AG10803 (cell line): ENCODE measurements at regions not wholly inside any gene's neighbourhood (a gene's known extent, or its start where the extent isn't known, plus 50 kb on each side); places are given as distances from the start of the nearest gene placed in this dataset.
"Not testable (repeated sequence)": the region's sequence is repeated elsewhere in the genome, so short reads cannot be mapped to it uniquely, and the experiment has no call there.

ENCODE experiments used
- DNase-seq: peaks from one replicate; pipeline ENCODE4 v3.0.0; 2010; ENCODE audit warnings: low read depth
- H3K4me3 ChIP-seq: 2 replicates; pipeline ENCODE4 v1.5.1; 2011; ENCODE audit warnings: mild to moderate bottlenecking, low read length, control low read depth
- TF ChIP-seq, protein P1 (sequence below): conservative IDR thresholded peaks from 2 replicates; pipeline ENCODE4 v1.5.1; 2011; ENCODE audit warnings: mild to moderate bottlenecking, low read length, control low read depth, inconsistent platforms

DNA sequence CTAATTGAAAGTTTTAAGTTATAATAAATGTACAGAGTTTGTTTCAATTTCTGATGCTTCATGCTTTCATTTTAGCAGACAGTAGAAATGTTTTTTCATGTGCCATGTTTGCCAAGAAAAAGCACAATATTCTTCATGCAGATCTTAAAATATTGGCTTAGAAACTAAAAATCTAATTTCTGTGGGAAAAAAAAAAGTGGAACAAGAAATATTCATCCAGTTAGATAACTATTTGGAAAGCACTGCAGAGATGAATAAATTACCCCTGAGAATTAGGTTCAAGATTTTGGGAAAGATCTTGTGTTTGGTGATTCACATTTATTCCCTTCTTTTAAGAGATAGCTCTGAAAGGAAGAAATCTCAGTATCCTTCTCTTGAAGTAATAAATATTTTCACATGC lies 912.5 kb downstream of the C4orf33 start:
- TF ChIP-seq, protein P1, sequence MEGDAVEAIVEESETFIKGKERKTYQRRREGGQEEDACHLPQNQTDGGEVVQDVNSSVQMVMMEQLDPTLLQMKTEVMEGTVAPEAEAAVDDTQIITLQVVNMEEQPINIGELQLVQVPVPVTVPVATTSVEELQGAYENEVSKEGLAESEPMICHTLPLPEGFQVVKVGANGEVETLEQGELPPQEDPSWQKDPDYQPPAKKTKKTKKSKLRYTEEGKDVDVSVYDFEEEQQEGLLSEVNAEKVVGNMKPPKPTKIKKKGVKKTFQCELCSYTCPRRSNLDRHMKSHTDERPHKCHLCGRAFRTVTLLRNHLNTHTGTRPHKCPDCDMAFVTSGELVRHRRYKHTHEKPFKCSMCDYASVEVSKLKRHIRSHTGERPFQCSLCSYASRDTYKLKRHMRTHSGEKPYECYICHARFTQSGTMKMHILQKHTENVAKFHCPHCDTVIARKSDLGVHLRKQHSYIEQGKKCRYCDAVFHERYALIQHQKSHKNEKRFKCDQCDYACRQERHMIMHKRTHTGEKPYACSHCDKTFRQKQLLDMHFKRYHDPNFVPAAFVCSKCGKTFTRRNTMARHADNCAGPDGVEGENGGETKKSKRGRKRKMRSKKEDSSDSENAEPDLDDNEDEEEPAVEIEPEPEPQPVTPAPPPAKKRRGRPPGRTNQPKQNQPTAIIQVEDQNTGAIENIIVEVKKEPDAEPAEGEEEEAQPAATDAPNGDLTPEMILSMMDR: no peak
- H3K4me3 ChIP-seq: no peak overlapping the region
- DNase-seq: no peak

DNA sequence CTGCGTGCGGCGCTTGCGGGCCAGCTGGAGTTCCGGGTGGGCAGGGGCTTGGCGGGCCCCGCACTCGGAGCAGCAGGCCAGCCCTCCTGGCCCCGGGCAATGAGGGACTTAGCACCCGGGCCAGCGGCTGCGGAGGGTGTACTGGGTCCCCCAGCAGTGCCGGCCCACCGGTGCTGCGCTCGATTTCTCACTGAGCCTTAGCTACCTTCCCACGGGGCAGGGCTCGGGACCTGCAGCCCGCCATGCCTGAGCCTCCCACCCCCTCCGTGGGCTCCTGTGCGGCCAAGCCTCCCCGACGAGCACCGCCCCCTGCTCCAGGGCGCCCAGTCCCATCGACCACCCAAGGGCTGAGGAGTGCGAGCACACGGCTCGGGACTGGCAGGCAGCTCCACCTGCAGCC lies 916.9 kb downstream of the C4orf33 start:
- H3K4me3 ChIP-seq, DNase-seq: not testable (repeated sequence)

DNA sequence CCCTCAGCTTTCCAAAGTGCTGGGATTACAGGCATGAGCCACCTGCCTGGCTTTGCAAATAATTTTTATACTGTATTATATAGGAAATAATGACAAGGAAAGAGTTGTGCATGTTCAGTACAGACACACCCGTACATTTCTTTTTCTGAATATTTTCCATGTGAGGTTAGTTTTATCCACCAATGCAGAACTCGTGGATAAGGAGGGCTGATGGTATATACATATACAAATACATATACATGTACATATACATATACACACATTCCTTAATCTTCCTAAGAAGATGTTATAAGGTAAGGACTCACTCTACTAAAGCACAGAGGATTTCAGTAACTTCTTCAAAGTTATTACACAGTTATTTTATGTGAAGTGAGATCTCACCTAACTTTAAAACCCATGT lies 925.8 kb downstream of the C4orf33 start:
- DNase-seq: no peak
- TF ChIP-seq, protein P1: no peak
- no peak overlapping the region for H3K4me3 ChIP-seq

DNA sequence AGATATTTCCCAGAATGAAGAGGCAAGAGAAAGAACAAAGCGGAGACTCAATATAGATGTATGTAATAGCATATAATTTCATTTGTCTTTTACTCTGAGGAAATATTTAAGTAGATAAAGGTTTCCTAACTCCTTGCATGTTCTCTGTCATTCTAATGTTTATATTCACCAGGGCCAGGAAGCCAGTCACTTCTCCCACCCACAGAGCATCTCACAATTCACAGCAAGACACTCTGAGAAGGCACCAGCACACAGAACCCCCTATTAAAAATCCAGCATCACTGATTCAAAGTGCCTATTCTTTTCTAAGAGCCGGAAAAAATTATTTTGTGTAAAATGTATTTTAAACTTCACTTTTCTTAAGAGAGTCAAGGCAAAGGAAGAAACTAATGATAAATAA lies 927.1 kb downstream of the C4orf33 start:
- H3K4me3 ChIP-seq: no peak overlapping the region
- TF ChIP-seq, protein P1: no peak
- no peak for DNase-seq

DNA sequence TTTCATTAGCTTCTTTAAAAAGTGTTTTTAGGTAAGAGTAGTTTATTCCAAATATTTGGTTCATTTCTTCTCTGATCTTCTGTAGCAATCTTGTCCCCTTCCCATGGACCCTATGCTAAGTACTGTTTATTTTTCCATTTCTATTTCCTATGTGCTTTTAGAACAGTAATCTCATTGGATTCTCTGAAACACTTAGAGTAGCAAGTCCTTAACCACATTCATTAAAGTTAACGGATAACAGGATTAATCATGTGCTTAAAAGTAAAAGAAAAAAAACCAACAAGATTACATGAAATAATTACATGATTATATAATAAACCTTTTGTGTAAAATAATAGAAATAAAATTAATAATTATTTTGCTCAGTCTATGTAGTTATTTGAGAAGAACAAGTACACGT lies 929.7 kb downstream of the C4orf33 start:
- TF ChIP-seq, protein P1: no peak
- no peak for DNase-seq
- no peak overlapping the region for H3K4me3 ChIP-seq

DNA sequence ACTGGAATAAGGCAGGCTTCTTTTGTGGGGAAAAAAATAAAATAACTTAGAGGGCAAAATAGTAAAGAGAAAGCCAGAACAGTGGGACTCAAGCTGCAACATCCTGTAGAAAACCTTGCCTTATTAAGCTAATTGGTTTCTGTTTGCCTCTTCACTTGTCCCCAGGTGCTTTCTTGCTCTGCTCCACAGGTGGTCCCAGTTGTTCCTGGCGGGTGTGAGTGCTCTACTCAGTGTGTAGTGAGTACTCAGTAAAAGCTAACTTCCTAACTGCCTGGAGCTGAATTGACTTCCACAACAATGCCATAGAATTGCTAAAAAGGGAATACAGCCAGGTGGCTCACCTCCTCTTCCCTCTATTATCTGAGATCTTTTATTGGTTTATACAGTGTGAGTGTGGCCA lies 930.2 kb downstream of the C4orf33 start:
- no peak for DNase-seq
- no peak overlapping the region for H3K4me3 ChIP-seq
- TF ChIP-seq, protein P1: no peak

DNA sequence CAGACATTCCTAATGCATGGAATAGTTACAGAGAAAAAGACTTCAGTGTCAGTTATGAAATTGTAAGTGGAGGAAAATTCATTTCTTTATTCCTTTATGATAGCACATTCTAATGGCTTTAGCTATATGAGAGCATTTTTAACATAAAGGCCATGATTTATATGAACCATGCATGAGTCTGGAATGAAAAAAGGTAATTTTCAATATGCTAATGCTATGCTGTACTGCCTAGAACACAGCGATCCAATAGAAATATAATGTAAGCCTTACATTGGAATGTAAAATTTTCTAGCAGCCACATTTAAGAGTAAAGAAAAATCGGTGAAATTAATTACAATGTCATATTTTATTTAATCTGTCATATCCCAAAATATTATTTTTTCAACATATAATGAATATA lies 932.0 kb downstream of the C4orf33 start:
- DNase-seq: no peak
- no peak overlapping the region for H3K4me3 ChIP-seq
- TF ChIP-seq, protein P1: no peak

DNA sequence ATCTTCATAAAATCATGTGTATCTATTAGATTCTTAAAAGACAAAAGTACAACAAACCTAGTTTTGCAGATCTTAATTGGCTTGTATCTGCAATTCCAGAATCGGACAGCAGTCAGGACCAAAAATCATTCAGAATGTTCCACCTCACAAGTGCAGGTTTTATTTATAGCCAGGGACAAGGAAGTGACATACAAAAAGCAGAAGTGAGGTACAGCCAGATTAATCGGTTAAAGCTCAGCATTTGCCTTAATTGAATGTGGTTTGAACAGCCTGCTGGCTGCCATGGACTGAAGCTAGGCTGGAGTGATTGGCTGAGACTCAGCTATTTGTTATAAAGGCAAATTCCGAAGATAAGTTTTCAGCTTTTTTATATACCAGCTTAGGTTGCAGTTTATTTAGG lies 932.6 kb downstream of the C4orf33 start:
- TF ChIP-seq, protein P1: no peak
- DNase-seq: no peak
- no peak overlapping the region for H3K4me3 ChIP-seq
